Kidney glomerular epithelial cell (primary cell): ENCODE measurements at regions not wholly inside any gene's neighbourhood (a gene's known extent, or its start where the extent isn't known, plus 50 kb on each side); places are given as distances from the start of the nearest gene placed in this dataset.
"Not testable (repeated sequence)": the region's sequence is repeated elsewhere in the genome, so short reads cannot be mapped to it uniquely, and the experiment has no call there.

ENCODE experiments used
- DNase-seq: peaks from one replicate; lab custom pipeline; 2025; lab: John Stamatoyannopoulos, UW

GRCh38 chr1:101370488-101370887 lies 133.7 kb downstream of the S1PR1 start:
- no peak for DNase-seq

GRCh38 chr1:101371259-101371658 lies 134.4 kb downstream of the S1PR1 start:
- DNase-seq = peak; percentile 17

GRCh38 chr1:101373570-101373969 lies 136.8 kb downstream of the S1PR1 start:
- DNase-seq = no peak

GRCh38 chr1:101375448-101375847 lies 138.6 kb downstream of the S1PR1 start:
- DNase-seq = not testable (repeated sequence)

- no peak for DNase-seq
These were observed 139.6 kb downstream of the S1PR1 start for GRCh38 chr1:101376121-101377083.

- no peak for DNase-seq
These were observed 140.4 kb downstream of the S1PR1 start for GRCh38 chr1:101377084-101377835.

- DNase-seq = no peak
These were observed 142.2 kb downstream of the S1PR1 start for GRCh38 chr1:101379037-101379436.

GRCh38 chr1:101379950-101380349 lies 143.1 kb downstream of the S1PR1 start:
- no peak for DNase-seq

- DNase-seq = no peak
These were observed 145.3 kb downstream of the S1PR1 start for GRCh38 chr1:101382135-101382534.

GRCh38 chr1:101388904-101389546 lies 152.2 kb downstream of the S1PR1 start:
- no peak for DNase-seq

GRCh38 chr1:101389547-101389929 lies 152.7 kb downstream of the S1PR1 start:
- DNase-seq = no peak

- no peak for DNase-seq
These were observed 155.7 kb downstream of the S1PR1 start for GRCh38 chr1:101392552-101392951.

- no peak for DNase-seq
These were observed 157.2 kb downstream of the S1PR1 start for GRCh38 chr1:101394041-101394440.

GRCh38 chr1:101399222-101399621 lies 162.4 kb downstream of the S1PR1 start:
- DNase-seq = no peak

- no peak for DNase-seq
These were observed 169.5 kb downstream of the S1PR1 start for GRCh38 chr1:101406271-101406670.

GRCh38 chr1:101406681-101407080 lies 169.9 kb downstream of the S1PR1 start:
- DNase-seq = no peak

GRCh38 chr1:101407505-101408211 lies 170.8 kb downstream of the S1PR1 start:
- DNase-seq = no peak

- DNase-seq = no peak
These were observed 171.6 kb downstream of the S1PR1 start for GRCh38 chr1:101408212-101409042.

- DNase-seq = no peak
These were observed 172.3 kb downstream of the S1PR1 start for GRCh38 chr1:101409102-101409501.

- no peak for DNase-seq
These were observed 173.4 kb downstream of the S1PR1 start for GRCh38 chr1:101410048-101410878.
